GM10248 (cell line): ENCODE measurements at regions not wholly inside any gene's neighbourhood (a gene's known extent, or its start where the extent isn't known, plus 50 kb on each side); places are given as distances from the start of the nearest gene placed in this dataset.
"Not testable (repeated sequence)": the region's sequence is repeated elsewhere in the genome, so short reads cannot be mapped to it uniquely, and the experiment has no call there.

Experiments
- CTCF ChIA-PET: fragments of 300-600 bp; sonication (Branson Sonifier 250); formaldehyde crosslinking; extraction: SDS; loops from one replicate; lab custom pipeline; 2021; ENCODE audit warnings: antibody characterized with exemption; lab: Yijun Ruan, JAX
- POLR2A ChIA-PET: fragments of 350-650 bp; sonication (Branson Sonifier 250); formaldehyde crosslinking; extraction: SDS; loops from one replicate; lab custom pipeline; 2020; ENCODE audit warnings: antibody characterized with exemption; lab: Yijun Ruan, JAX
- DNase-seq: peaks from one replicate; pipeline ENCODE4 v3.0.0; 2012; ENCODE audit errors: extremely low spot score
- CTCF ChIP-seq: IDR thresholded peaks from 2 replicates; pipeline ENCODE4 v1.5.1; 2012; ENCODE audit warnings: mild to moderate bottlenecking, low read depth; ENCODE audit errors: extremely low read depth, missing control alignments, control extremely low read depth

- DNase-seq = no peak
- no peak for TF ChIP-seq CTCF
- POLR2A ChIA-PET = no interaction called here
- CTCF ChIA-PET = interaction anchor here (1.0 to 1.6 kb wide), 3 partner anchors 9 to 58 kb away, joined by 3 to 4 read pairs (median 3); no protein-coding TSS in a partner anchor
These were observed 643.2 kb upstream of the SYNCRIP start for GRCh38 chr6:86285876-86286275.

GRCh38 chr6:86284809-86285480 lies 642.3 kb upstream of the SYNCRIP start:
- POLR2A ChIA-PET, DNase-seq: not testable (repeated sequence)
- CTCF ChIA-PET = interaction anchor here (1.5 to 1.6 kb wide), 2 partner anchors 10 kb away, joined by 4 read pairs; no protein-coding TSS in a partner anchor

GRCh38 chr6:86283596-86283995 lies 640.9 kb upstream of the SYNCRIP start:
- CTCF ChIA-PET = interaction anchor here (1.5 kb wide), 1 partner anchor 9 kb away, joined by 4 read pairs; no protein-coding TSS in a partner anchor
- DNase-seq, POLR2A ChIA-PET: not testable (repeated sequence)

GRCh38 chr6:86276056-86276455 lies 633.4 kb upstream of the SYNCRIP start:
- no peak for DNase-seq
- ChIA-PET POLR2A (no interaction called here), CTCF (no interaction called here)
- TF ChIP-seq CTCF = no peak

GRCh38 chr6:86273936-86274335 lies 631.2 kb upstream of the SYNCRIP start:
- DNase-seq = no peak
- ChIA-PET CTCF (interaction anchor here (1.4 to 1.7 kb wide), 2 partner anchors 10 to 17 kb away, joined by 3 to 4 read pairs; no protein-coding TSS in a partner anchor), POLR2A (no interaction called here)
- TF ChIP-seq CTCF = no peak

- CTCF ChIA-PET = interaction anchor here (0.9 to 1.2 kb wide), 2 partner anchors 18 to 31 kb away, joined by 3 read pairs; no protein-coding TSS in a partner anchor
- no peak for DNase-seq
- no peak for TF ChIP-seq CTCF
- POLR2A ChIA-PET = no interaction called here
These were observed 614.0 kb upstream of the SYNCRIP start for GRCh38 chr6:86256615-86257187.

- CTCF ChIA-PET = interaction anchor here (0.9 kb wide), 1 partner anchor 32 kb away, joined by 3 read pairs; no protein-coding TSS in a partner anchor
- no peak for TF ChIP-seq CTCF
- POLR2A ChIA-PET = no interaction called here
- no peak for DNase-seq
These were observed 613.3 kb upstream of the SYNCRIP start for GRCh38 chr6:86255973-86256372.
